HepG2 (cell line): ENCODE measurements at regions not wholly inside any gene's neighbourhood (a gene's known extent, or its start where the extent isn't known, plus 50 kb on each side); places are given as distances from the start of the nearest gene placed in this dataset.

Experiments used
- CCAR2 ChIP-seq: fragments of 200-400 bp; formaldehyde crosslinking; optimal IDR thresholded peaks from 2 replicates; pipeline ENCODE3; 2018; ENCODE audit warnings: low read depth, mild to moderate bottlenecking, low read length, moderate library complexity
- GABPB1 ChIP-seq: IDR thresholded peaks from 2 replicates; pipeline ENCODE4 v1.6.1; 2016; ENCODE audit warnings: mild to moderate bottlenecking, missing genetic modification reagents, moderate library complexity, missing compliant biosample characterization
- SMC3 ChIP-seq: IDR thresholded peaks from 2 replicates; pipeline ENCODE4 v1.6.1; 2011; ENCODE audit warnings: low read length, improper control_type of control experiment
- SOX5 ChIP-seq: IDR thresholded peaks from 2 replicates; pipeline ENCODE4 v1.6.1; 2016; ENCODE audit warnings: borderline replicate concordance
- TARDBP ChIP-seq: sonication (generic); formaldehyde crosslinking; IDR thresholded peaks from 2 replicates; pipeline ENCODE4 v1.8.0; 2022; ENCODE audit warnings: mild to moderate bottlenecking, missing genetic modification reagents
- ZFP90 ChIP-seq: sonication (generic); formaldehyde crosslinking; IDR thresholded peaks from 2 replicates; pipeline ENCODE4 v1.8.0; 2022; ENCODE audit warnings: missing genetic modification reagents, mild to moderate bottlenecking, inconsistent platforms, borderline replicate concordance
- ZFX ChIP-seq: sonication (generic); formaldehyde crosslinking; IDR thresholded peaks from 2 replicates; pipeline ENCODE4 v1.4.0; 2020; ENCODE audit warnings: mild to moderate bottlenecking, low read depth, missing genetic modification reagents, moderate library complexity
- ZNF331 ChIP-seq: sonication (generic); formaldehyde crosslinking; IDR thresholded peaks from 2 replicates; pipeline ENCODE4 v1.4.0; 2020; ENCODE audit warnings: missing genetic modification reagents
- ZNF605 ChIP-seq: sonication (generic); formaldehyde crosslinking; IDR thresholded peaks from 2 replicates; pipeline ENCODE4 v1.8.0; 2022; ENCODE audit warnings: mild to moderate bottlenecking, missing genetic modification reagents
- ZNF674 ChIP-seq: sonication (generic); formaldehyde crosslinking; IDR thresholded peaks from 2 replicates; pipeline ENCODE4 v1.5.0; 2020; ENCODE audit warnings: low read depth, mild to moderate bottlenecking, missing genetic modification reagents
- TF ChIP-seq, protein P1 (sequence below): sonication (generic); formaldehyde crosslinking; conservative IDR thresholded peaks from 2 replicates; pipeline ENCODE4 v1.8.0; 2022; ENCODE audit warnings: mild to moderate bottlenecking, moderate library complexity, missing genetic modification reagents
- TF ChIP-seq, protein P2 (sequence below): sonication (generic); formaldehyde crosslinking; IDR thresholded peaks from 2 replicates; pipeline ENCODE4 v1.8.1; 2023; ENCODE audit warnings: missing genetic modification reagents, mild to moderate bottlenecking, borderline replicate concordance
- TF ChIP-seq, protein P3 (sequence below): sonication (generic); formaldehyde crosslinking; IDR thresholded peaks from 2 replicates; pipeline ENCODE4 v1.8.1; 2022; ENCODE audit warnings: low read depth, mild to moderate bottlenecking, missing genetic modification reagents
- TF ChIP-seq, protein P4 (sequence below), 2 experiments: sonication (generic) in 1 of 2; formaldehyde crosslinking in 1 of 2; IDR thresholded peaks; 2 replicates each; pipeline versions ENCODE4 v1.6.1 to v1.9.0; 2014 to 2022; ENCODE audit warnings: antibody characterized with exemption in 1 of 2, borderline replicate concordance in 1 of 2, inconsistent platforms in 1 of 2, low read depth in 1 of 2, missing genetic modification reagents in 1 of 2
- TF ChIP-seq, protein P5 (sequence below): sonication (generic); formaldehyde crosslinking; IDR thresholded peaks from 2 replicates; pipeline ENCODE4 v1.4.0; 2020; ENCODE audit warnings: missing genetic modification reagents

DNA sequence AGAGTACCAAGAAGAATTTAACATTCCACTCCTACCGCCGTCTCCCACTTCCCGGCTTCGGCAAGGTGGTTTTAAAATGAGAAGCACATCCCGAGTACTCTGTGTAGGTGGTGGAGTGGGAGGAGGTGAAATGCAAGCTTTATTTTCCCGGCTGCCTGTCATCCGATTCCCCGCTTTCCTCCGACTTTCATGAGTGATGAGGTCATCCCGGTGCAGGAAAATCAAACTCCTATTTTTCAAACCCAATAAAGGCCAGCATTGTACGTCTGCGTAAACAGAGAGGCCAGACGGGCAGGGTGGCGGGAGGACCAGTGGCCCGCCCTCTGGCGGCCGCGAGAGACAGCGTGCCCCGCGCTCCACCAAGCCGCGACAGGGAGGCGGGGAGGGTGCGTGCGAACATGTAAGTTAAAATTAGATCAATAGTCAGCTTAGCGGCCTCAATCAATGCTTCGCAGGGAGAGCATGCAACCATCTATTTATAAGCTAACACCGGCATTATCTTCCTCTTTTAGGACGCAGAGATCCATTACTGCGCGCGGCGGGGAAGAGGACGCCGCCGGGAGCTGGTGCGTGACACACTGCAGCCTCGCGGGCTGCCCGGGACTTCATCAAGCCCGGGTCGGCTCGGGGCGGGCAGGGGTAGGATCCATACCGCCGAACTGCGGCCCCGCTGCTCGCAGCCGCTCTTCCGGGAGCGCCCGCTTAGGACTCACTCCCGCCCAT is 163.3 kb downstream of the CD47 start (continued):
- TF ChIP-seq, protein P1, sequence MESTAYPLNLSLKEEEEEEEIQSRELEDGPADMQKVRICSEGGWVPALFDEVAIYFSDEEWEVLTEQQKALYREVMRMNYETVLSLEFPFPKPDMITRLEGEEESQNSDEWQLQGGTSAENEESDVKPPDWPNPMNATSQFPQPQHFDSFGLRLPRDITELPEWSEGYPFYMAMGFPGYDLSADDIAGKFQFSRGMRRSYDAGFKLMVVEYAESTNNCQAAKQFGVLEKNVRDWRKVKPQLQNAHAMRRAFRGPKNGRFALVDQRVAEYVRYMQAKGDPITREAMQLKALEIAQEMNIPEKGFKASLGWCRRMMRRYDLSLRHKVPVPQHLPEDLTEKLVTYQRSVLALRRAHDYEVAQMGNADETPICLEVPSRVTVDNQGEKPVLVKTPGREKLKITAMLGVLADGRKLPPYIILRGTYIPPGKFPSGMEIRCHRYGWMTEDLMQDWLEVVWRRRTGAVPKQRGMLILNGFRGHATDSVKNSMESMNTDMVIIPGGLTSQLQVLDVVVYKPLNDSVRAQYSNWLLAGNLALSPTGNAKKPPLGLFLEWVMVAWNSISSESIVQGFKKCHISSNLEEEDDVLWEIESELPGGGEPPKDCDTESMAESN (CRISPR knock-in tag), result 0 out of 2 replicates have a peak, but pooled peaks have one; percentile 45
- peak; percentile 15; the same call in 1 of the 2 replicates for TF ChIP-seq SOX5
- peak; percentile 56; the same call in 1 of the 2 replicates for TF ChIP-seq ZNF605 (CRISPR knock-in tag)
- TF ChIP-seq, protein P2, sequence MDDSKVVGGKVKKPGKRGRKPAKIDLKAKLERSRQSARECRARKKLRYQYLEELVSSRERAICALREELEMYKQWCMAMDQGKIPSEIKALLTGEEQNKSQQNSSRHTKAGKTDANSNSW (CRISPR knock-in tag), result no peak
- no peak for TF ChIP-seq ZFP90 (CRISPR knock-in tag)
- peak; percentile 25; the same call in 1 of the 2 replicates for TF ChIP-seq SMC3
- no peak for TF ChIP-seq ZFX (CRISPR knock-in tag)
- TF ChIP-seq, protein P3, sequence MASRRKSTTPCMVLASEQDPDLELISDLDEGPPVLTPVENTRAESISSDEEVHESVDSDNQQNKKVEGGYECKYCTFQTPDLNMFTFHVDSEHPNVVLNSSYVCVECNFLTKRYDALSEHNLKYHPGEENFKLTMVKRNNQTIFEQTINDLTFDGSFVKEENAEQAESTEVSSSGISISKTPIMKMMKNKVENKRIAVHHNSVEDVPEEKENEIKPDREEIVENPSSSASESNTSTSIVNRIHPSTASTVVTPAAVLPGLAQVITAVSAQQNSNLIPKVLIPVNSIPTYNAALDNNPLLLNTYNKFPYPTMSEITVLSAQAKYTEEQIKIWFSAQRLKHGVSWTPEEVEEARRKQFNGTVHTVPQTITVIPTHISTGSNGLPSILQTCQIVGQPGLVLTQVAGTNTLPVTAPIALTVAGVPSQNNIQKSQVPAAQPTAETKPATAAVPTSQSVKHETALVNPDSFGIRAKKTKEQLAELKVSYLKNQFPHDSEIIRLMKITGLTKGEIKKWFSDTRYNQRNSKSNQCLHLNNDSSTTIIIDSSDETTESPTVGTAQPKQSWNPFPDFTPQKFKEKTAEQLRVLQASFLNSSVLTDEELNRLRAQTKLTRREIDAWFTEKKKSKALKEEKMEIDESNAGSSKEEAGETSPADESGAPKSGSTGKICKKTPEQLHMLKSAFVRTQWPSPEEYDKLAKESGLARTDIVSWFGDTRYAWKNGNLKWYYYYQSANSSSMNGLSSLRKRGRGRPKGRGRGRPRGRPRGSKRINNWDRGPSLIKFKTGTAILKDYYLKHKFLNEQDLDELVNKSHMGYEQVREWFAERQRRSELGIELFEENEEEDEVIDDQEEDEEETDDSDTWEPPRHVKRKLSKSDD, result no peak
- TF ChIP-seq, protein P4, sequence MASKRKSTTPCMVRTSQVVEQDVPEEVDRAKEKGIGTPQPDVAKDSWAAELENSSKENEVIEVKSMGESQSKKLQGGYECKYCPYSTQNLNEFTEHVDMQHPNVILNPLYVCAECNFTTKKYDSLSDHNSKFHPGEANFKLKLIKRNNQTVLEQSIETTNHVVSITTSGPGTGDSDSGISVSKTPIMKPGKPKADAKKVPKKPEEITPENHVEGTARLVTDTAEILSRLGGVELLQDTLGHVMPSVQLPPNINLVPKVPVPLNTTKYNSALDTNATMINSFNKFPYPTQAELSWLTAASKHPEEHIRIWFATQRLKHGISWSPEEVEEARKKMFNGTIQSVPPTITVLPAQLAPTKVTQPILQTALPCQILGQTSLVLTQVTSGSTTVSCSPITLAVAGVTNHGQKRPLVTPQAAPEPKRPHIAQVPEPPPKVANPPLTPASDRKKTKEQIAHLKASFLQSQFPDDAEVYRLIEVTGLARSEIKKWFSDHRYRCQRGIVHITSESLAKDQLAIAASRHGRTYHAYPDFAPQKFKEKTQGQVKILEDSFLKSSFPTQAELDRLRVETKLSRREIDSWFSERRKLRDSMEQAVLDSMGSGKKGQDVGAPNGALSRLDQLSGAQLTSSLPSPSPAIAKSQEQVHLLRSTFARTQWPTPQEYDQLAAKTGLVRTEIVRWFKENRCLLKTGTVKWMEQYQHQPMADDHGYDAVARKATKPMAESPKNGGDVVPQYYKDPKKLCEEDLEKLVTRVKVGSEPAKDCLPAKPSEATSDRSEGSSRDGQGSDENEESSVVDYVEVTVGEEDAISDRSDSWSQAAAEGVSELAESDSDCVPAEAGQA (IDR thresholded peaks at IDR 0.05; ENCODE audit: low read depth), result no peak
- TF ChIP-seq, protein P4 (CRISPR knock-in tag; IDR thresholded peaks at IDR 0.05; ENCODE audit: borderline replicate concordance), result no peak
- TF ChIP-seq CCAR2, result no peak
- no peak for TF ChIP-seq ZNF674 (CRISPR knock-in tag)
- TF ChIP-seq ZNF331 (CRISPR knock-in tag), result peak; percentile 53; the same call in 1 of the 2 replicates
- 0 out of 2 replicates have a peak, but pooled peaks have one; percentile 11 for TF ChIP-seq TARDBP
- TF ChIP-seq GABPB1 (CRISPR knock-in tag), result peak; percentile 73
- TF ChIP-seq, protein P5, sequence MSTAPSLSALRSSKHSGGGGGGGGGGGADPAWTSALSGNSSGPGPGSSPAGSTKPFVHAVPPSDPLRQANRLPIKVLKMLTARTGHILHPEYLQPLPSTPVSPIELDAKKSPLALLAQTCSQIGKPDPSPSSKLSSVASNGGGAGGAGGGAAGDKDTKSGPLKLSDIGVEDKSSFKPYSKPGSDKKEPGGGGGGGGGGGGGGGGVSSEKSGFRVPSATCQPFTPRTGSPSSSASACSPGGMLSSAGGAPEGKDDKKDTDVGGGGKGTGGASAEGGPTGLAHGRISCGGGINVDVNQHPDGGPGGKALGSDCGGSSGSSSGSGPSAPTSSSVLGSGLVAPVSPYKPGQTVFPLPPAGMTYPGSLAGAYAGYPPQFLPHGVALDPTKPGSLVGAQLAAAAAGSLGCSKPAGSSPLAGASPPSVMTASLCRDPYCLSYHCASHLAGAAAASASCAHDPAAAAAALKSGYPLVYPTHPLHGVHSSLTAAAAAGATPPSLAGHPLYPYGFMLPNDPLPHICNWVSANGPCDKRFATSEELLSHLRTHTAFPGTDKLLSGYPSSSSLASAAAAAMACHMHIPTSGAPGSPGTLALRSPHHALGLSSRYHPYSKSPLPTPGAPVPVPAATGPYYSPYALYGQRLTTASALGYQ (CRISPR knock-in tag), result no peak
